Cardiac fibroblast (primary cell): ENCODE measurements at regions not wholly inside any gene's neighbourhood (a gene's known extent, or its start where the extent isn't known, plus 50 kb on each side); places are given as distances from the start of the nearest gene placed in this dataset.

Experiments used
- DNase-seq, 2 donors: peaks; one replicate each; pipeline versions ENCODE4 v3.0.0 to v3.0.0-alpha.2; 2010; ENCODE audit warnings: low read depth in 2 of 2
- H3K4me3 ChIP-seq, 2 donors: replicated peaks in 1 of 2; 1 replicate in 1 of 2; 2 replicates in 1 of 2; pipeline ENCODE4 v1.5.1; 2011; ENCODE audit warnings: low read depth in 2 of 2, low read length in 2 of 2, mild to moderate bottlenecking in 2 of 2, moderate library complexity in 1 of 2
- TF ChIP-seq, protein P1 (sequence below): IDR thresholded peaks from one replicate; pipeline ENCODE4 v1.5.1; 2011; ENCODE audit warnings: low read depth, mild to moderate bottlenecking, low read length, inconsistent platforms

DNA sequence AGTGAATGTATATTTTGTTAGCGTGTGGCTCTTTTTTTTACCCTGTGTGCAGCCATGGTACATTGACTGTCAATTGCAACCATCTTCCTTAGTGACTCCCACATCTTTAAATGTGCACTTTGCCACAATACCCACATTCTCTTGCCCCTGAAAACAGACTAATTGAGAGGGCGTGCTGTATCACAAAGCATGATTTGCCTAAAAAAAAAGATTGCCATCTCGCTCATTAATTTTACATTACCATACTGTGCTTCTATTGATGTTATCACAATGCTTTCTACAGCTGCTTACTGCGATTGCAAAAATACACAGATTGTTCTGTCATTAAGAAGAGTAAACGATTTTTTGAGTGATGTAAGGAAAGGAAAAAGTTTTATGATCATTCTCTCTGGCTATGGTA is 613.1 kb upstream of the NRP1 start:
- DNase-seq: no peak
- H3K4me3 ChIP-seq: no peak overlapping the region

DNA sequence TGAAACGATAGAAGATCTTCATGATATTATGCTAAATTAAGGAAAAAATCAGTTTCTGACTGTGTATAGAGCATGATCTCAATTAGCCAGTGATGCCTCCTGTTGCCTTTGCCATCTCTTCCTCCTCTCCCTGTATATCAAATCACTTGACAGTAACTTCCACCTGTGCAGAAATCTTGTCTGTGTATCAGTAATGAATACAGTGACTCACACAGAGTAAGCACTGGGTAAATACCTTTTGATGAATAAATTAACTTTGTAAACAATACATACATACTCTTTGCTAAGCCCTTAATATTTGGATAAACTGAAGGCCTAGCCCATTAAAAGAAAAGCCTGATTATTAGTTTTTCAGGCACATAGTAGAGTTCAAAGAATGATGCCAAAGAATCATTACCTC is 610.6 kb upstream of the NRP1 start:
- DNase-seq: no peak
- TF ChIP-seq, protein P1, sequence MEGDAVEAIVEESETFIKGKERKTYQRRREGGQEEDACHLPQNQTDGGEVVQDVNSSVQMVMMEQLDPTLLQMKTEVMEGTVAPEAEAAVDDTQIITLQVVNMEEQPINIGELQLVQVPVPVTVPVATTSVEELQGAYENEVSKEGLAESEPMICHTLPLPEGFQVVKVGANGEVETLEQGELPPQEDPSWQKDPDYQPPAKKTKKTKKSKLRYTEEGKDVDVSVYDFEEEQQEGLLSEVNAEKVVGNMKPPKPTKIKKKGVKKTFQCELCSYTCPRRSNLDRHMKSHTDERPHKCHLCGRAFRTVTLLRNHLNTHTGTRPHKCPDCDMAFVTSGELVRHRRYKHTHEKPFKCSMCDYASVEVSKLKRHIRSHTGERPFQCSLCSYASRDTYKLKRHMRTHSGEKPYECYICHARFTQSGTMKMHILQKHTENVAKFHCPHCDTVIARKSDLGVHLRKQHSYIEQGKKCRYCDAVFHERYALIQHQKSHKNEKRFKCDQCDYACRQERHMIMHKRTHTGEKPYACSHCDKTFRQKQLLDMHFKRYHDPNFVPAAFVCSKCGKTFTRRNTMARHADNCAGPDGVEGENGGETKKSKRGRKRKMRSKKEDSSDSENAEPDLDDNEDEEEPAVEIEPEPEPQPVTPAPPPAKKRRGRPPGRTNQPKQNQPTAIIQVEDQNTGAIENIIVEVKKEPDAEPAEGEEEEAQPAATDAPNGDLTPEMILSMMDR: no peak

More for the DNA sequence above, 613.1 kb upstream of the NRP1 start:
- TF ChIP-seq, protein P1: no peak

DNA sequence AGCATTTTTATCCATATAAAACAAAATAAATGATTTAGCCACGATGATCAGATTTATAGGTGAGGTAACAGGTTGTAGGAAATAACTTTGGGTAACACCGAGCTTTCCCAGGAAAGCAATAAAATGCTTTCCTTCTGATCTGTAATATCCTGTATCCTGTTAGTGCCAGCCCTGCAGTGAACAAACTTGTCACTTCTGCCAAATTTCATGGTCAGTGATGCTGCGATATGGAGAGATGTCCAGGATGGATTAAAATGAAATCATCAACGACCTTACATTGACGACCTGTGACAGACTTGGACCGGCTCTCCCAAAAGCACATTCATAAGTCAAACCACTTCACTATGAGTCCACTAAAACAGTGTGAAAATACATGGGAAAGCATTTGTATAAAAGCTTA is 608.0 kb upstream of the NRP1 start:
- TF ChIP-seq, protein P1: no peak
- no peak overlapping the region for H3K4me3 ChIP-seq
- DNase-seq: no peak

More for the DNA sequence above, 610.6 kb upstream of the NRP1 start:
- H3K4me3 ChIP-seq: no peak overlapping the region

DNA sequence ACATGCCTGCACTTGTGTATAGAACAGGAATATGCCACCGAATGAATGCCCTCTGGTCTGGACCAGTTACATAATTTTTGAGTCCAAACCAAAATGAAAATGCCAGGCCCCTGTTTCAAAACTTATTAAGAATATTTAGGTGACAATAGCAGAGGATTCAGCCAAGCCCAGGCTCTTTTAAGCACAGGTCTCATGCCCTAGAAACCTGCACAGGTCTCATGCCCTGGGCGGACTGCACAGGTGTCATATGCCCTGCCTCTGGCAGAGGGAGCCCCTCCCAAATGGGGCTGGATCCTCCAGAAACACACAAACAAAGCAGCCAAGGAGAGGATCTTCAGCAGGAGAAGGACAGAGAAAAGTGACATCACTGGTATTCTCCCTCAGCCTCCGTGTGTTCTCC is 605.4 kb upstream of the NRP1 start:
- no peak overlapping the region for H3K4me3 ChIP-seq
- TF ChIP-seq, protein P1: no peak
- no peak for DNase-seq

DNA sequence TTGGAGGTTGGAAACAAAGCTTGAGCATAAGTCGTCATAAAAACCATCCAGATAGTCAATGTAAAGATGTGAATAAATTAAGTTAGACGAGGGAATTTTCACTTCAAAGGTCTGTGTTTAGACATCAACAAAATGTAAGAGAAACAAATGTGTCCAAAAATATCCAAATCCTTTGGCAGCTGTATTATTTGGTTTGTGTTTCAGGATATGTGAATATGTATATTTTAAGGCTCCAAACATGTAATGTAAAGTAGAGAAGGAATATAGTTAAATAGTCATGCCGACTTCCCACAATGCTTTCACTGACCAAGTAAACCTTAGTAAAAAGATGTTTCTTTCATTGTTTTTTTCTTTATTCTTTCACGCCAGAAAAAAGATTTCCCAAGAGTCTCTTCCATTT is 604.9 kb upstream of the NRP1 start:
- no peak overlapping the region for H3K4me3 ChIP-seq
- TF ChIP-seq, protein P1: no peak
- no peak for DNase-seq

DNA sequence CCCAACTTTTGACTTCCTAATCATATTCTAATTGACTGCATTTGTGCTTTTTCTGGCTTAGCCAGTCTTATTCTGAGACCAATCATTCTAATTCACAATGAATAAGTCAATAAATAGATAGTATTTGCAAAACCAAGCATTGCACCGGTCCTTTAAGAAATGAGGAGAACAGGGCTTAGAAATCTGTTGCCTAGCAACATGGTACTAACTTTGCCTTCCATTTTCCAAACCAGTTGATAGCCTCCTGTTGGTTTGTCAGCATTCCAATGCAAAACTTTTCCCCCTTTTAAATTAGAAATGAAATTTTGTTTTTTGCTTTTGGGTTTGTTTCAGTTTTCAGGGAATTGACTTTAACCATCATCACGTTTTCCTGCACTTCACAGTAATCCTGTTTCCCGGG is 603.5 kb upstream of the NRP1 start:
- peak in 1 of 2 donors; percentile 14 for DNase-seq
- TF ChIP-seq, protein P1: no peak
- H3K4me3 ChIP-seq: no peak overlapping the region

DNA sequence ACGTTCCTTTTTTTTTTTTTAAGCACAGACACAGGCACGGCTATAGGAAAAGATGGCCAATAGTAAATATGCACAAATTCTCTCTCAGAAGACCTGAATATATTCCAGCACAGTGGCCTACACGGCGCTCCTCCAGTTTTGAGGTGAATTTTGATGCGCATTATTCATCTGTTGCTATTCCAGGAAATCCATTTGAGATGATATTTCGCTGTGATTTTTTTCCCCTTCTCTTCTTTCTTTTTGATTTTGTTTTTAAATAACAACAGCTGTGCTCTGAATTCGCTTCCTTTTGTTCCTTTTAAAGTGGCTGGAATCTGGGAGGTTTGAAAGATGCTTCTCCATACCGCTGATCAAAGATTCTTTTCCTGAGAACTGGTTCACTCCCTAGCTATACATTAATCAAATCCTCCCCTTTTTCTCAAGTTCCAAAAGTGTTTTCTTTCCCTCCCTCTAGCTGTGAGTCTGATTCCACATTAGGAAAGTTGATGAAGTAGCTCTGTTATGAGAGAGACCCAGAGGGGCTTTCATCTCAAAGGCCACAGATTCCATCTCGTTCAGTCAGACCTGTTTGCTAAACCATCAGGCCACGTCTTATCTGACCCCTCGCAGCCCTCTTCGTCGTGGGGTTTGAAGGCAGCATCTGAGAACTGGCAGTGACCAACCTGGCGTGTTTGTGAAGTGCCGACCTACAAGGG is 602.7 kb upstream of the NRP1 start:
- DNase-seq: no peak
- H3K4me3 ChIP-seq: no peak overlapping the region
- TF ChIP-seq, protein P1: no peak
